ENCODE measurements at regions not wholly inside any gene's neighbourhood (a gene's known extent, or its start where the extent isn't known, plus 50 kb on each side); places are given as distances from the start of the nearest gene placed in this dataset.
"Not testable (repeated sequence)": the region's sequence is repeated elsewhere in the genome, so short reads cannot be mapped to it uniquely, and the experiment has no call there.

GRCh38 chr1:96080925-96081324, 640.7 kb upstream of the PTBP2 start:
- Mint-ChIP-seq H3K4me3 (no peak overlapping the region), H3K9me3 (peaks cover 4% of the 10 kb centered on the region), H3K36me3 (ENCODE audit: low read depth) (no peaks in the 10 kb centered on the region), H3K4me1 (no peaks in the 10 kb centered on the region), H3K27ac (no peak overlapping the region), H3K27me3 (no peaks in the 10 kb centered on the region)
- POLR2A ChIA-PET: interaction anchor here (0.7 kb wide), 1 partner anchor 256 kb away, joined by 3 read pairs; no protein-coding TSS in a partner anchor
- DNase-seq: no peak
- CTCF ChIA-PET: no interaction called here

- Mint-ChIP-seq H3K4me3 (no peak overlapping the region), H3K27ac (no peak overlapping the region), H3K9me3 (no peaks in the 10 kb centered on the region), H3K4me1 (no peaks in the 10 kb centered on the region), H3K27me3 (no peaks in the 10 kb centered on the region), H3K36me3 (ENCODE audit: low read depth) (no peaks in the 10 kb centered on the region)
- DNase-seq: no peak
- POLR2A ChIA-PET: no interaction called here
- CTCF ChIA-PET: no interaction called here
Observed at GRCh38 chr1:96087719-96088118, 633.9 kb upstream of the PTBP2 start.

- no peaks in the 10 kb centered on the region for H3K36me3 Mint-ChIP-seq (ENCODE audit: low read depth)
- H3K9me3 Mint-ChIP-seq: no peaks in the 10 kb centered on the region
- no peaks in the 10 kb centered on the region for H3K27me3 Mint-ChIP-seq
- H3K4me3 Mint-ChIP-seq: no peak overlapping the region
- DNase-seq: no peak
- ChIA-PET POLR2A (no interaction called here), CTCF (no interaction called here)
- H3K4me1 Mint-ChIP-seq: no peaks in the 10 kb centered on the region
- H3K27ac Mint-ChIP-seq: no peak overlapping the region
Observed at GRCh38 chr1:96090134-96090533, 631.5 kb upstream of the PTBP2 start.

- Mint-ChIP-seq H3K27me3 (no peaks in the 10 kb centered on the region), H3K9me3 (no peaks in the 10 kb centered on the region), H3K4me1 (no peaks in the 10 kb centered on the region), H3K4me3 (no peak overlapping the region), H3K36me3 (ENCODE audit: low read depth) (no peaks in the 10 kb centered on the region), H3K27ac (no peak overlapping the region)
- ChIA-PET CTCF (no interaction called here), POLR2A (no interaction called here)
- no peak for DNase-seq
Observed at GRCh38 chr1:96095849-96096612, 625.6 kb upstream of the PTBP2 start.

GRCh38 chr1:96096613-96097321, 624.8 kb upstream of the PTBP2 start:
- ChIA-PET POLR2A (no interaction called here), CTCF (no interaction called here)
- H3K4me1 Mint-ChIP-seq: no peaks in the 10 kb centered on the region
- DNase-seq: no peak
- H3K27me3 Mint-ChIP-seq: no peaks in the 10 kb centered on the region
- H3K4me3 Mint-ChIP-seq: no peak overlapping the region
- no peaks in the 10 kb centered on the region for H3K36me3 Mint-ChIP-seq (ENCODE audit: low read depth)
- H3K27ac Mint-ChIP-seq: no peak overlapping the region
- H3K9me3 Mint-ChIP-seq: no peaks in the 10 kb centered on the region

GRCh38 chr1:96104506-96104905, 617.1 kb upstream of the PTBP2 start:
- no peak for DNase-seq
- ChIA-PET POLR2A (no interaction called here), CTCF (no interaction called here)
- H3K4me1 Mint-ChIP-seq: no peaks in the 10 kb centered on the region
- no peaks in the 10 kb centered on the region for H3K27me3 Mint-ChIP-seq
- no peak overlapping the region for H3K4me3 Mint-ChIP-seq
- no peaks in the 10 kb centered on the region for H3K9me3 Mint-ChIP-seq
- no peaks in the 10 kb centered on the region for H3K36me3 Mint-ChIP-seq (ENCODE audit: low read depth)
- H3K27ac Mint-ChIP-seq: no peak overlapping the region

GRCh38 chr1:96104906-96105305, 616.7 kb upstream of the PTBP2 start:
- Mint-ChIP-seq H3K4me1 (no peaks in the 10 kb centered on the region), H3K36me3 (ENCODE audit: low read depth) (no peaks in the 10 kb centered on the region), H3K9me3 (no peaks in the 10 kb centered on the region), H3K4me3 (no peak overlapping the region), H3K27ac (no peak overlapping the region), H3K27me3 (no peaks in the 10 kb centered on the region)
- CTCF ChIA-PET: no interaction called here
- POLR2A ChIA-PET: no interaction called here
- no peak for DNase-seq

GRCh38 chr1:96116731-96117130, 604.9 kb upstream of the PTBP2 start:
- CTCF ChIA-PET: no interaction called here
- H3K4me3 Mint-ChIP-seq: no peak overlapping the region
- POLR2A ChIA-PET: no interaction called here
- no peaks in the 10 kb centered on the region for H3K27me3 Mint-ChIP-seq
- H3K27ac Mint-ChIP-seq: no peak overlapping the region
- H3K9me3 Mint-ChIP-seq: no peaks in the 10 kb centered on the region
- DNase-seq: no peak
- H3K4me1 Mint-ChIP-seq: no peaks in the 10 kb centered on the region
- H3K36me3 Mint-ChIP-seq (ENCODE audit: low read depth): no peaks in the 10 kb centered on the region

- H3K27me3 Mint-ChIP-seq: no peaks in the 10 kb centered on the region
- H3K27ac Mint-ChIP-seq: no peak overlapping the region
- H3K4me1 Mint-ChIP-seq: no peaks in the 10 kb centered on the region
- CTCF ChIA-PET: no interaction called here
- no peak for DNase-seq
- H3K4me3 Mint-ChIP-seq: no peak overlapping the region
- POLR2A ChIA-PET: no interaction called here
- H3K9me3 Mint-ChIP-seq: peaks cover 4% of the 10 kb centered on the region
- H3K36me3 Mint-ChIP-seq (ENCODE audit: low read depth): no peaks in the 10 kb centered on the region
Observed at GRCh38 chr1:96130432-96130831, 591.2 kb upstream of the PTBP2 start.

- DNase-seq: no peak
- Mint-ChIP-seq H3K36me3 (ENCODE audit: low read depth) (no peaks in the 10 kb centered on the region), H3K9me3 (peaks cover 6% of the 10 kb centered on the region), H3K4me3 (no peak overlapping the region), H3K4me1 (no peaks in the 10 kb centered on the region), H3K27me3 (no peaks in the 10 kb centered on the region), H3K27ac (no peak overlapping the region)
- ChIA-PET POLR2A (no interaction called here), CTCF (interaction anchor here (0.7 kb wide), 1 partner anchor 222 kb away, joined by 3 read pairs; no protein-coding TSS in a partner anchor)
Observed at GRCh38 chr1:96144636-96145035, 576.9 kb upstream of the PTBP2 start.

- peaks cover 6% of the 10 kb centered on the region for H3K9me3 Mint-ChIP-seq
- ChIA-PET CTCF (no interaction called here), POLR2A (no interaction called here)
- DNase-seq: no peak
- H3K4me3 Mint-ChIP-seq: no peak overlapping the region
- no peaks in the 10 kb centered on the region for H3K36me3 Mint-ChIP-seq (ENCODE audit: low read depth)
- no peaks in the 10 kb centered on the region for H3K4me1 Mint-ChIP-seq
- H3K27me3 Mint-ChIP-seq: no peaks in the 10 kb centered on the region
- H3K27ac Mint-ChIP-seq: no peak overlapping the region
Observed at GRCh38 chr1:96145492-96145891, 576.1 kb upstream of the PTBP2 start.

GRCh38 chr1:96152957-96153356, 568.6 kb upstream of the PTBP2 start:
- CTCF ChIA-PET; H3K27ac Mint-ChIP-seq; POLR2A ChIA-PET; H3K4me1 Mint-ChIP-seq; H3K27me3 Mint-ChIP-seq; DNase-seq; H3K36me3 Mint-ChIP-seq (ENCODE audit: low read depth); H3K4me3 Mint-ChIP-seq: not testable (repeated sequence)
- peaks cover 18% of the 10 kb centered on the region for H3K9me3 Mint-ChIP-seq

- H3K27ac Mint-ChIP-seq: no peak overlapping the region
- no peaks in the 10 kb centered on the region for H3K4me1 Mint-ChIP-seq
- CTCF ChIA-PET: no interaction called here
- H3K9me3 Mint-ChIP-seq: peaks cover 21% of the 10 kb centered on the region
- POLR2A ChIA-PET: no interaction called here
- DNase-seq: no peak
- no peak overlapping the region for H3K4me3 Mint-ChIP-seq
- H3K36me3 Mint-ChIP-seq (ENCODE audit: low read depth): no peaks in the 10 kb centered on the region
- H3K27me3 Mint-ChIP-seq: no peaks in the 10 kb centered on the region
Observed at GRCh38 chr1:96157101-96157500, 564.5 kb upstream of the PTBP2 start.

- Mint-ChIP-seq H3K4me3 (no peak overlapping the region), H3K4me1 (no peaks in the 10 kb centered on the region), H3K36me3 (ENCODE audit: low read depth) (no peaks in the 10 kb centered on the region), H3K9me3 (peaks cover 18% of the 10 kb centered on the region), H3K27ac (no peak overlapping the region), H3K27me3 (no peaks in the 10 kb centered on the region)
- DNase-seq: no peak
- ChIA-PET CTCF (no interaction called here), POLR2A (no interaction called here)
Observed at GRCh38 chr1:96159379-96159778, 562.2 kb upstream of the PTBP2 start.
